GM03348 (cell line): ENCODE measurements at regions not wholly inside any gene's neighbourhood (a gene's known extent, or its start where the extent isn't known, plus 50 kb on each side); places are given as distances from the start of the nearest gene placed in this dataset.
A peak's percentile ranks its signal among the peaks of the same experiment; 100 is the strongest.

Experiments used
- DNase-seq: peaks from one replicate; pipeline ENCODE4 v3.0.0; 2012; ENCODE audit warnings: low spot score

GRCh38 chr7:15752377-15752776, 65.9 kb upstream of the MEOX2 start:
- no peak for DNase-seq

GRCh38 chr7:15751191-15751701, 64.8 kb upstream of the MEOX2 start:
- peak; percentile 48 for DNase-seq

GRCh38 chr7:15750727-15751126, 64.2 kb upstream of the MEOX2 start:
- DNase-seq = no peak

GRCh38 chr7:15749631-15750030, 63.1 kb upstream of the MEOX2 start:
- no peak for DNase-seq

- no peak for DNase-seq
Measured at GRCh38 chr7:15747712-15748111, 61.2 kb upstream of the MEOX2 start.

- DNase-seq = peak; percentile 41
Measured at GRCh38 chr7:15747301-15747700, 60.8 kb upstream of the MEOX2 start.

GRCh38 chr7:15743926-15744480, 57.5 kb upstream of the MEOX2 start:
- no peak for DNase-seq

GRCh38 chr7:15737601-15738000, 51.1 kb upstream of the MEOX2 start:
- no peak for DNase-seq
